A673 (cell line): ENCODE measurements at regions not wholly inside any gene's neighbourhood (a gene's known extent, or its start where the extent isn't known, plus 50 kb on each side); places are given as distances from the start of the nearest gene placed in this dataset.
"Not testable (repeated sequence)": the region's sequence is repeated elsewhere in the genome, so short reads cannot be mapped to it uniquely, and the experiment has no call there.

Experiments
- BruUV-seq: library from RNA; stranded (reverse); fragments of 400-500 nt; replicated peaks from 2 replicates; lab custom pipeline; 2021; lab: Mats Ljungman, UMichigan
- CTCF ChIA-PET: fragments of 300-600 bp; sonication (Branson Sonifier 250); formaldehyde crosslinking; loops from one replicate; lab custom pipeline; 2022; ENCODE audit warnings: antibody characterized with exemption; lab: Charles Lee
- POLR2A ChIA-PET: fragments of 300-600 bp; sonication (Branson Sonifier 250); formaldehyde crosslinking; loops from one replicate; lab custom pipeline; 2022; ENCODE audit warnings: antibody characterized with exemption; ENCODE audit not compliant: low non-redundant PET; lab: Charles Lee
- DNase-seq: peaks from one replicate; pipeline ENCODE4 v3.0.0-alpha.2; 2015; ENCODE audit warnings: low spot score
- H3K27ac ChIP-seq: fragments of 200-600 bp; sonication (generic); 2 replicates; pipeline ENCODE4 v1.5.1; 2016; ENCODE audit warnings: mixed run types, low read depth, mild to moderate bottlenecking, mixed read lengths, antibody characterized with exemption, low read length; ENCODE audit not compliant: poor library complexity, severe bottlenecking
- H3K27me3 ChIP-seq: fragments of 200-600 bp; sonication (generic); replicated peaks from 2 replicates; pipeline ENCODE4 v1.6.1; 2017; ENCODE audit warnings: mixed run types, low read depth, mild to moderate bottlenecking, mixed read lengths, antibody characterized with exemption, low read length; ENCODE audit not compliant: insufficient read depth, poor library complexity
- H3K36me3 ChIP-seq: fragments of 200-600 bp; sonication (generic); 2 replicates; pipeline ENCODE4 v1.6.1; 2016; ENCODE audit warnings: mixed run types, mild to moderate bottlenecking, mixed read lengths, antibody characterized with exemption, low read length; ENCODE audit not compliant: insufficient read depth, poor library complexity, severe bottlenecking
- H3K4me1 ChIP-seq: fragments of 200-600 bp; sonication (generic); 2 replicates; pipeline ENCODE4 v1.6.1; 2017; ENCODE audit warnings: mixed run types, mild to moderate bottlenecking, mixed read lengths, antibody characterized with exemption, low read length; ENCODE audit not compliant: insufficient read depth, poor library complexity, severe bottlenecking
- H3K4me3 ChIP-seq: fragments of 200-600 bp; sonication (generic); 2 replicates; pipeline ENCODE4 v1.5.1; 2016; ENCODE audit warnings: low read depth, mixed run types, mild to moderate bottlenecking, mixed read lengths, low read length; ENCODE audit not compliant: poor library complexity, severe bottlenecking
- H3K9me3 ChIP-seq: fragments of 200-600 bp; sonication (generic); 2 replicates; pipeline ENCODE4 v1.6.1; 2016; ENCODE audit warnings: mixed run types, low read depth, mild to moderate bottlenecking, mixed read lengths, antibody characterized with exemption, low read length; ENCODE audit not compliant: poor library complexity, severe bottlenecking
- EZH2 ChIP-seq: fragments of 200-600 bp; sonication (generic); IDR thresholded peaks from 2 replicates; pipeline ENCODE4 v1.6.1; 2017; ENCODE audit warnings: borderline replicate concordance, low read depth, mild to moderate bottlenecking, mixed read lengths, antibody characterized with exemption, low read length; ENCODE audit not compliant: poor library complexity, severe bottlenecking
- intact Hi-C: fragments of 100-400 bp; cut with micrococcal nuclease; formaldehyde crosslinking; loops from one replicate; pipeline ENCODE4 v1.10.0; 2022; ENCODE audit not compliant: unreplicated experiment
- TF ChIP-seq, protein P1 (sequence below): fragments of 300-800, 200-600 bp; sonication (generic); conservative IDR thresholded peaks from 2 replicates; pipeline ENCODE4 v1.5.1; 2017; ENCODE audit warnings: low read depth, mild to moderate bottlenecking, antibody characterized with exemption, low read length, moderate library complexity, mixed read lengths

DNA sequence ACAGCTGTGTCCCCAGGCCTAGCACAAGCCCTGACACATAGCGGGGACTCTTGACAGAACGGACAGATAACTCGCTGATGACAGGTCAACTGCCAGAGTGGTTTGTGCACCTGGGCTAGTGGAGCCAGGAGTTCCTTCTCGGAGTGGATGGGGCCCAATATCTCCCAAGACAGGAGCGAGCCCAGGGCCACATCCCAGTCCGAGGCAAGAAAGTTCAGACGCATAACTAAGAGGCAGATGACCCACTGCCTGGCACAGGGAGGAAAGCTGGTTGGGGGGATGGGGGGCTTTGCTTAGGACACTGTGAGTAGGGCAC, 69.6 kb upstream of the ZNF479 start:
- CTCF ChIA-PET: no interaction called here

DNA sequence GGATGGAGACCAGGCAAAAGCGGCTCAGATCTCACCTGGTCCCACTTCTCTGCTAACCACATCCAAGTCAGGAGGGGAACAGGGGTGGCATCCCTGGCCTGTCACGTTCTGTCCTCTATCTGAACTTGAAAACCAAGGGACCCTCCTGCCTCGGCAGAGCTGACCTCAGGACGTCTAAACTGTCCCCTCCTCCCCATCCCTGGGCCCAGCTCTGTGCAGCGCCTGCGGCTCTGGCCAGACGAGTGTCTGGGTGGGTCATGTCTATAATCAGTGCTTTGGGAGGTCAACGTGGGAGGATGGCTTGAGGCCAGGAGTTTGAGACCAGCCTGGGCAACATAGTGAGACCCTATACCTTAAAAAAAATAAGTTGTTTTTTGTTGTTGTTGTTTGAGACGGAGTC, 70.0 kb upstream of the ZNF479 start:
- H3K4me1 ChIP-seq: no peaks in the 10 kb centered on the region
- ChIA-PET POLR2A (no interaction called here), CTCF (no interaction called here)
- no peak overlapping the region for H3K4me3 ChIP-seq
- intact Hi-C loops: no loop called here
- TF ChIP-seq, protein P1, sequence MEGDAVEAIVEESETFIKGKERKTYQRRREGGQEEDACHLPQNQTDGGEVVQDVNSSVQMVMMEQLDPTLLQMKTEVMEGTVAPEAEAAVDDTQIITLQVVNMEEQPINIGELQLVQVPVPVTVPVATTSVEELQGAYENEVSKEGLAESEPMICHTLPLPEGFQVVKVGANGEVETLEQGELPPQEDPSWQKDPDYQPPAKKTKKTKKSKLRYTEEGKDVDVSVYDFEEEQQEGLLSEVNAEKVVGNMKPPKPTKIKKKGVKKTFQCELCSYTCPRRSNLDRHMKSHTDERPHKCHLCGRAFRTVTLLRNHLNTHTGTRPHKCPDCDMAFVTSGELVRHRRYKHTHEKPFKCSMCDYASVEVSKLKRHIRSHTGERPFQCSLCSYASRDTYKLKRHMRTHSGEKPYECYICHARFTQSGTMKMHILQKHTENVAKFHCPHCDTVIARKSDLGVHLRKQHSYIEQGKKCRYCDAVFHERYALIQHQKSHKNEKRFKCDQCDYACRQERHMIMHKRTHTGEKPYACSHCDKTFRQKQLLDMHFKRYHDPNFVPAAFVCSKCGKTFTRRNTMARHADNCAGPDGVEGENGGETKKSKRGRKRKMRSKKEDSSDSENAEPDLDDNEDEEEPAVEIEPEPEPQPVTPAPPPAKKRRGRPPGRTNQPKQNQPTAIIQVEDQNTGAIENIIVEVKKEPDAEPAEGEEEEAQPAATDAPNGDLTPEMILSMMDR: no peak
- no peak for TF ChIP-seq EZH2
- H3K27ac ChIP-seq: no peak overlapping the region
- peaks cover 17% of the 10 kb centered on the region for H3K9me3 ChIP-seq
- no peak for DNase-seq
- no peaks in the 10 kb centered on the region for H3K27me3 ChIP-seq
- BruUV-seq: no TSS peak
- no peaks in the 10 kb centered on the region for H3K36me3 ChIP-seq

More for the DNA sequence above, 69.6 kb upstream of the ZNF479 start:
- H3K27me3 ChIP-seq: no peaks in the 10 kb centered on the region
- DNase-seq: no peak
- peaks cover 17% of the 10 kb centered on the region for H3K9me3 ChIP-seq
- no peaks in the 10 kb centered on the region for H3K4me1 ChIP-seq
- no peak for TF ChIP-seq EZH2
- TF ChIP-seq, protein P1: no peak
- POLR2A ChIA-PET: no interaction called here
- H3K36me3 ChIP-seq: no peaks in the 10 kb centered on the region
- BruUV-seq: no TSS peak
- H3K27ac ChIP-seq: no peak overlapping the region
- H3K4me3 ChIP-seq: no peak overlapping the region
- intact Hi-C loops: no loop called here

DNA sequence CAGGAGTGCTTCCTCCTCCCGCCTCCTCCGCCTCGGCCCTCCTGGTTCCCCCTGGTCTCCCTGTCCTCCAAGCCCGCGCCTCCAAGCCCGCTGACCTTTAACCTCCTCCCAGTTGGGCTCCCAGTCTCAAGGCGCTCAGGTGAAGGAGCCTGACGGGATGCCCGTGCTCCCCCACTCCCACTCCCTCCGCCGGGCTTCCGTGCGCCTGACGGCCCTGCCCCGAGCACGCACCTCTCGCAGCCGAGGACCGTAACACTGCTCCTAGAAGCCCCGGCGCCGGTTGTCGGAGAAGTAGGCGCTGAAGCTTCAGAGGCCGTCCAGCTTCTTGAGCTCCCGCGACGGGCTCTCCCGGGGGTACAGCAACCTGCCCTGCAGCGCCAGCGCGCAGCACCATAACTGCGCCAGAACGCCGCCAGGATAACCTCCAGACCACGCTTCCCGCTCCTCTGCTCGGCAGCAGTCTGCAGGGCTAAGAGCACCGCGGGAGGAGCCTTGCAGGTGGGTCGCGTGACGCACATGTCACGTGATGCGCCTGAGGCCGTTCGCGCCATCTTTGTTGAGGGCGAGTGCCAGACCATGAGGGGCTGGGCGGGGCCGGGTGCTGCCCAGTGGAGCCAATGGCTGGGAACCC, 71.0 kb upstream of the ZNF479 start:
- no peak overlapping the region for H3K4me3 ChIP-seq
- H3K27ac ChIP-seq: no peak overlapping the region
- no peaks in the 10 kb centered on the region for H3K36me3 ChIP-seq
- ChIA-PET CTCF (no interaction called here), POLR2A (no interaction called here)
- no peaks in the 10 kb centered on the region for H3K27me3 ChIP-seq
- no peak for DNase-seq
- H3K4me1 ChIP-seq: no peaks in the 10 kb centered on the region
- intact Hi-C loops: no loop called here
- H3K9me3 ChIP-seq: peaks cover 26% of the 10 kb centered on the region
- no TSS peak for BruUV-seq
- no peak for TF ChIP-seq EZH2
- TF ChIP-seq, protein P1: no peak

DNA sequence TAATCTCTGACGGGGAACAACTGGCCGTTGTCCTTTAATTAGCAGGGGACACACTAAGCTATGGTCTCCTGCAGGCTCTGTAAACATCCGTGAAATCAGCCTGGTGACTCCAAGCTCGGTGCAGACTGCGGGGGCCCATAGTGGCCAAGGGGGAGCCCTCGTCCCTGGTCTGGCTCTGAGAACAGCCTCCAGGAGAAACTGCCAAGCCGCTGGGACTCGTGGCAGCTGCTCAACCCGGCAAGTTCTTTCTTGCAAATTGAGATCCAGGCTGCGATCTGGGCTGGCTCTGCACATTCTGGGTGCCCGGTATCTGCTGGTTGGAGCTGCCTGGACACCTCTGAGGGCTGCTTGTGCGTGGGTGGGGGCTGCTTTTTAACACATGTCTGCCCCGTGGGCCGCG, 71.6 kb upstream of the ZNF479 start:
- CTCF ChIA-PET, intact Hi-C loops, POLR2A ChIA-PET, DNase-seq, H3K27me3 ChIP-seq, H3K4me1 ChIP-seq, H3K4me3 ChIP-seq, BruUV-seq, H3K36me3 ChIP-seq, H3K27ac ChIP-seq: not testable (repeated sequence)
- H3K9me3 ChIP-seq: peaks cover 29% of the 10 kb centered on the region
